HepG2 (cell line): ENCODE measurements at regions not wholly inside any gene's neighbourhood (a gene's known extent, or its start where the extent isn't known, plus 50 kb on each side); places are given as distances from the start of the nearest gene placed in this dataset.
A peak's percentile ranks its signal among the peaks of the same experiment; 100 is the strongest.

Experiments
- ATAC-seq: fragments of 200-7000 bp; cut with Tn5 transposase; 3 replicates; pipeline ENCODE4 v1.9.1; 2020; ENCODE audit warnings: mild to moderate bottlenecking, moderate library complexity
- BruUV-seq: library from RNA; stranded (reverse); fragments of 400-500 nt; replicated peaks from 2 replicates; lab custom pipeline; 2021; lab: Mats Ljungman, UMichigan
- CTCF ChIA-PET: fragments of 300-600 bp; formaldehyde crosslinking; extraction: SDS; loops from one replicate; lab custom pipeline; 2021; ENCODE audit warnings: low total read pairs, inconsistent platforms, low intra/inter-chr PET ratio; lab: Yijun Ruan, JAX
- POLR2A ChIA-PET: fragments of 350-600 bp; sonication (Branson Sonifier 250); formaldehyde crosslinking; loops from one replicate; lab custom pipeline; 2020; ENCODE audit warnings: antibody characterized with exemption, inconsistent platforms; lab: Yijun Ruan, JAX
- DNase-seq: peaks from one replicate; pipeline ENCODE4 v3.0.0-alpha.2; 2015; ENCODE audit warnings: low spot score
- FAIRE-seq: peaks from 3 replicates; lab custom pipeline; 2011; peaks lifted over from hg19 to GRCh38; lab: Jason Lieb, UNC
- H2AFZ ChIP-seq: one replicate; pipeline ENCODE4 v1.6.1; 2011; ENCODE audit warnings: low read length, inconsistent platforms
- H3K27ac ChIP-seq: fragments of 300-600 bp; 3 replicates; pipeline ENCODE4 v1.8.0; 2011; ENCODE audit warnings: mixed run types, mild to moderate bottlenecking, mixed read lengths, low read length, inconsistent platforms; ENCODE audit not compliant: insufficient read depth; ENCODE audit errors: extremely low read length
- H3K27me3 ChIP-seq, 2 experiments: fragments of 200-600 bp in 1 of 2; 2 replicates in 1 of 2; 3 replicates in 1 of 2; pipeline versions ENCODE4 v1.6.0 to v1.8.0; 2011; ENCODE audit warnings: low read length in 2 of 2, mild to moderate bottlenecking in 2 of 2, moderate library complexity in 2 of 2, inconsistent platforms in 1 of 2; ENCODE audit not compliant: insufficient read depth in 2 of 2, control insufficient read depth in 1 of 2
- H3K36me3 ChIP-seq, 2 experiments: fragments of 200-600 bp in 1 of 2; replicated peaks in 1 of 2; 2 replicates in 1 of 2; 3 replicates in 1 of 2; pipeline versions ENCODE4 v1.5.1 to v1.8.0; 2011; ENCODE audit warnings: low read length in 2 of 2, inconsistent platforms in 1 of 2; ENCODE audit not compliant: insufficient read depth in 2 of 2, control insufficient read depth in 1 of 2
- H3K4me1 ChIP-seq: 2 replicates; pipeline ENCODE4 v1.5.1; 2012; ENCODE audit warnings: low read length, inconsistent platforms; ENCODE audit not compliant: insufficient read depth
- H3K4me2 ChIP-seq: 2 replicates; pipeline ENCODE4 v1.6.0; 2011; ENCODE audit warnings: low read depth, low read length, inconsistent platforms
- H3K4me3 ChIP-seq, 3 experiments: fragments of 200-600 bp in 1 of 3; sonication (generic), shearing (Covaris generic) in 1 of 3; replicated peaks in 1 of 3; 2 replicates each; pipeline ENCODE4 v1.5.1; 2011 to 2016; ENCODE audit warnings: low read length in 3 of 3, inconsistent platforms in 2 of 3, low read depth in 2 of 3, mild to moderate bottlenecking in 2 of 3, control low read depth in 1 of 3, mixed read lengths in 1 of 3; ENCODE audit not compliant: insufficient read depth in 1 of 3
- H3K79me2 ChIP-seq: one replicate; pipeline ENCODE4 v1.6.1; 2011; ENCODE audit warnings: low read length, inconsistent platforms; ENCODE audit not compliant: insufficient read depth
- H3K9ac ChIP-seq: 2 replicates; pipeline ENCODE4 v1.6.0; 2011; ENCODE audit warnings: mild to moderate bottlenecking, low read depth, low read length, inconsistent platforms; ENCODE audit not compliant: insufficient read depth
- H3K9me3 ChIP-seq: 2 replicates; pipeline ENCODE4 v1.5.1; 2012; ENCODE audit warnings: mild to moderate bottlenecking, low read length
- H4K20me1 ChIP-seq: 2 replicates; pipeline ENCODE4 v1.6.0; 2011; ENCODE audit warnings: inconsistent platforms, mild to moderate bottlenecking, low read length, moderate library complexity; ENCODE audit not compliant: insufficient read depth
- ARNTL ChIP-seq: sonication (generic); formaldehyde crosslinking; IDR thresholded peaks from 2 replicates; pipeline ENCODE4 v1.4.0; 2020; ENCODE audit warnings: mild to moderate bottlenecking, missing genetic modification reagents
- CTCF ChIP-seq: sonication (generic); formaldehyde crosslinking; IDR thresholded peaks from 2 replicates; pipeline ENCODE4 v1.5.0; 2020; ENCODE audit warnings: mild to moderate bottlenecking, missing genetic modification reagents, moderate library complexity
- HNF4A ChIP-seq: sonication (generic); formaldehyde crosslinking; IDR thresholded peaks from 2 replicates; pipeline ENCODE4 v1.4.0; 2020; ENCODE audit warnings: missing genetic modification reagents
- HNF4G ChIP-seq, 2 experiments: sonication (generic) in 1 of 2; formaldehyde crosslinking in 1 of 2; IDR thresholded peaks; 2 replicates each; pipeline versions ENCODE4 v1.4.0 to v1.6.1; 2011 to 2020; ENCODE audit warnings: borderline replicate concordance in 2 of 2, low read depth in 2 of 2, mild to moderate bottlenecking in 2 of 2, low read length in 1 of 2, missing genetic modification reagents in 1 of 2, moderate library complexity in 1 of 2
- MED1 ChIP-seq: sonication (generic); formaldehyde crosslinking; IDR thresholded peaks from 2 replicates; pipeline ENCODE4 v1.4.0; 2020; ENCODE audit warnings: missing genetic modification reagents
- NCOR1 ChIP-seq: fragments of 200-600 bp; sonication (generic); IDR thresholded peaks from 2 replicates; pipeline ENCODE4 v1.7.0; 2017; ENCODE audit warnings: antibody characterized with exemption, low read length, borderline replicate concordance
- NR2F6 ChIP-seq, 2 experiments: IDR thresholded peaks; 2 replicates each; pipeline ENCODE4 v1.6.1; 2016; ENCODE audit warnings: antibody characterized with exemption in 1 of 2, mild to moderate bottlenecking in 1 of 2
- RARA ChIP-seq: IDR thresholded peaks from 2 replicates; pipeline ENCODE4 v1.6.1; 2016; ENCODE audit warnings: missing genetic modification reagents, missing compliant biosample characterization
- RBM22 ChIP-seq: fragments of 200-400 bp; formaldehyde crosslinking; optimal IDR thresholded peaks from 2 replicates; pipeline ENCODE3; 2017; ENCODE audit warnings: mild to moderate bottlenecking, low read length, moderate library complexity
- SOX13 ChIP-seq, 3 experiments: fragments of 450-650 bp in 1 of 3; sonication (generic) in 1 of 3; formaldehyde crosslinking in 1 of 3; IDR thresholded peaks in 2 of 3; conservative IDR thresholded peaks in 1 of 3; 2 replicates each; pipeline versions ENCODE4 v1.5.0 to v1.6.1; 2016 to 2020; ENCODE audit warnings: antibody characterized with exemption in 1 of 3, mild to moderate bottlenecking in 1 of 3, missing compliant biosample characterization in 1 of 3, missing genetic modification reagents in 1 of 3, moderate library complexity in 1 of 3
- TRIM24 ChIP-seq: sonication (generic); formaldehyde crosslinking; IDR thresholded peaks from 2 replicates; pipeline ENCODE4 v1.8.0; 2022; ENCODE audit warnings: mild to moderate bottlenecking, missing genetic modification reagents
- WIZ ChIP-seq: sonication (generic); formaldehyde crosslinking; IDR thresholded peaks from 2 replicates; pipeline ENCODE4 v1.5.1; 2020; ENCODE audit warnings: mild to moderate bottlenecking, missing genetic modification reagents
- ZBTB34 ChIP-seq: sonication (generic); formaldehyde crosslinking; IDR thresholded peaks from 2 replicates; pipeline ENCODE4 v1.8.0; 2022; ENCODE audit warnings: mild to moderate bottlenecking, missing genetic modification reagents
- ZMYM4 ChIP-seq: sonication (generic); formaldehyde crosslinking; IDR thresholded peaks from 2 replicates; pipeline ENCODE4 v1.8.1; 2023; ENCODE audit warnings: mild to moderate bottlenecking, missing genetic modification reagents
- ZNF160 ChIP-seq: sonication (generic); formaldehyde crosslinking; IDR thresholded peaks from 2 replicates; pipeline ENCODE4 v1.8.0; 2022; ENCODE audit warnings: mild to moderate bottlenecking, inconsistent platforms, missing genetic modification reagents
- ZNF619 ChIP-seq: sonication (generic); formaldehyde crosslinking; IDR thresholded peaks from 2 replicates; pipeline ENCODE4 v1.4.0; 2020; ENCODE audit warnings: mild to moderate bottlenecking, missing genetic modification reagents
- ZNF644 ChIP-seq: IDR thresholded peaks from 2 replicates; pipeline ENCODE4 v1.6.1; 2016; ENCODE audit warnings: low read depth
- WGBS: methylation state at CpG from one replicate; pipeline ENCODE4 v1.1.6; 2017; ENCODE audit warnings: low lambda C conversion rate; 5-methylcytosine and 5-hydroxymethylcytosine counted together
- in situ Hi-C: cut with HindIII; loops from 2 replicates; pipeline ENCODE4 v1.10.0; 2017; ENCODE audit warnings: low pct_unique_long_range_greater_than_20kb; ENCODE audit not compliant: extremely low pct_ligation_motif_present
- intact Hi-C: fragments of 100-400 bp; cut with micrococcal nuclease; formaldehyde crosslinking; loops from one replicate; pipeline ENCODE4 v1.10.0; 2022; ENCODE audit not compliant: unreplicated experiment
- TF ChIP-seq, protein P1 (sequence below): sonication (generic); formaldehyde crosslinking; conservative IDR thresholded peaks from 2 replicates; pipeline ENCODE4 v1.4.0; 2020; ENCODE audit warnings: mild to moderate bottlenecking, missing genetic modification reagents, moderate library complexity

DNA sequence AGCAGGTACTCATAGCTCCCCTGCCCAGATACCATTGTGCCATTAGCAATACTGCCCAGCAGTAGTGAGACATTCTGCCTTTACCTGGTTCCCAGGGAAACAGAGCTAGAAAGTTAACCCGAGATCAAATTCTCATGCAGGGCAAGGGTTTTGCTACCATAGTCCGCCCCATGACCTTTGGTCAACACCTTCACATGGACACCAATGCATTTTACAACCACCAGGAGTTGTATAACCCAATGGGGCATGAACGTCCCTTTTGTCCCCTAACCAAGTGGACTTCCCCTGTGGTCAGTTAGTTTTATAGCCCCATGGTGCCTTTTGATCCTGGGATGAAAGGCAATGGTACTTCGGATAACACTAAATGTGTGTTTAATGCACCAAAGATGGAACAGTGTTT is 151.7 kb upstream of the IQSEC1 start:
- ChIA-PET POLR2A (interaction anchor here (1.5 kb wide), 1 partner anchor 24 kb away, joined by 3 read pairs; no protein-coding TSS in a partner anchor), CTCF (no interaction called here)
- no peak overlapping the region for H3K9ac ChIP-seq
- in situ Hi-C loops (no loop called here), intact Hi-C loops (loop anchor here (1.0 kb wide), 1 partner anchor 58 kb away; no protein-coding TSS in a partner anchor)
- no peak overlapping the region for H2AFZ ChIP-seq
- no peaks in the 10 kb centered on the region for H3K27me3 ChIP-seq
- no TSS peak for BruUV-seq
- WGBS = 39% methylated on average over 4 of the region's 4 CpGs
- FAIRE-seq (peak; percentile 89), ATAC-seq (peak; percentile 31), DNase-seq (peak; percentile 46)
- H3K36me3 ChIP-seq = no peaks in the 10 kb centered on the region
- H3K4me2 ChIP-seq = no peak overlapping the region; the same call in 1 of the 2 replicates
- peak overlapping the region; percentile 58 for H3K27ac ChIP-seq
- no peaks in the 10 kb centered on the region; the same call in 1 of the 2 replicates for H4K20me1 ChIP-seq
- peaks cover 40% of the 10 kb centered on the region for H3K4me1 ChIP-seq
- H3K79me2 ChIP-seq = peaks cover 2% of the 10 kb centered on the region
- no peaks in the 10 kb centered on the region for H3K9me3 ChIP-seq
- no peak overlapping the region for H3K4me3 ChIP-seq
- peak; percentile 88 for TF ChIP-seq HNF4G (IDR thresholded peaks at IDR 0.05; ENCODE audit: borderline replicate concordance, low read depth, low read length)
- peak; percentile 51; the same call in 1 of the 2 replicates for TF ChIP-seq HNF4G (CRISPR knock-in tag; IDR thresholded peaks at IDR 0.05; ENCODE audit: borderline replicate concordance, low read depth)
- no peak for TF ChIP-seq SOX13 (IDR thresholded peaks at IDR 0.05)
- 0 out of 4 replicates have a peak, but pooled peaks of 1 of the 2 experiments have one; percentile 6 for TF ChIP-seq SOX13 (CRISPR knock-in tag; conservative IDR thresholded peaks at IDR 0.05 in 1 of 2, IDR thresholded peaks at IDR 0.05 in 1 of 2)
- peak; percentile 87 for TF ChIP-seq HNF4A (CRISPR knock-in tag)
- peak; percentile 94 for TF ChIP-seq ZNF644 (CRISPR knock-in tag)
- TF ChIP-seq WIZ (CRISPR knock-in tag) = no peak
- TF ChIP-seq ZBTB34 (CRISPR knock-in tag) = 0 out of 2 replicates have a peak, but pooled peaks have one; percentile 24
- peak; percentile 12; the same call in 1 of the 2 replicates for TF ChIP-seq CTCF (CRISPR knock-in tag)
- TF ChIP-seq TRIM24 (CRISPR knock-in tag) = peak; percentile 53; the same call in 1 of the 2 replicates
- TF ChIP-seq RBM22 = peak; percentile 35
- peak; percentile 68 for TF ChIP-seq NR2F6 (IDR thresholded peaks at IDR 0.05)
- peak; percentile 66 for TF ChIP-seq NR2F6 (CRISPR knock-in tag; IDR thresholded peaks at IDR 0.05)
- TF ChIP-seq RARA (CRISPR knock-in tag) = peak; percentile 59; the same call in 1 of the 2 replicates
- TF ChIP-seq ARNTL (CRISPR knock-in tag) = peak; percentile 56
- peak; percentile 62; the same call in 1 of the 2 replicates for TF ChIP-seq NCOR1
- peak; percentile 41; the same call in 1 of the 2 replicates for TF ChIP-seq MED1
- TF ChIP-seq ZNF619 (CRISPR knock-in tag) = no peak
- peak; percentile 45; the same call in 1 of the 2 replicates for TF ChIP-seq ZMYM4 (CRISPR knock-in tag)
- no peak for TF ChIP-seq ZNF160 (CRISPR knock-in tag)
- TF ChIP-seq, protein P1, sequence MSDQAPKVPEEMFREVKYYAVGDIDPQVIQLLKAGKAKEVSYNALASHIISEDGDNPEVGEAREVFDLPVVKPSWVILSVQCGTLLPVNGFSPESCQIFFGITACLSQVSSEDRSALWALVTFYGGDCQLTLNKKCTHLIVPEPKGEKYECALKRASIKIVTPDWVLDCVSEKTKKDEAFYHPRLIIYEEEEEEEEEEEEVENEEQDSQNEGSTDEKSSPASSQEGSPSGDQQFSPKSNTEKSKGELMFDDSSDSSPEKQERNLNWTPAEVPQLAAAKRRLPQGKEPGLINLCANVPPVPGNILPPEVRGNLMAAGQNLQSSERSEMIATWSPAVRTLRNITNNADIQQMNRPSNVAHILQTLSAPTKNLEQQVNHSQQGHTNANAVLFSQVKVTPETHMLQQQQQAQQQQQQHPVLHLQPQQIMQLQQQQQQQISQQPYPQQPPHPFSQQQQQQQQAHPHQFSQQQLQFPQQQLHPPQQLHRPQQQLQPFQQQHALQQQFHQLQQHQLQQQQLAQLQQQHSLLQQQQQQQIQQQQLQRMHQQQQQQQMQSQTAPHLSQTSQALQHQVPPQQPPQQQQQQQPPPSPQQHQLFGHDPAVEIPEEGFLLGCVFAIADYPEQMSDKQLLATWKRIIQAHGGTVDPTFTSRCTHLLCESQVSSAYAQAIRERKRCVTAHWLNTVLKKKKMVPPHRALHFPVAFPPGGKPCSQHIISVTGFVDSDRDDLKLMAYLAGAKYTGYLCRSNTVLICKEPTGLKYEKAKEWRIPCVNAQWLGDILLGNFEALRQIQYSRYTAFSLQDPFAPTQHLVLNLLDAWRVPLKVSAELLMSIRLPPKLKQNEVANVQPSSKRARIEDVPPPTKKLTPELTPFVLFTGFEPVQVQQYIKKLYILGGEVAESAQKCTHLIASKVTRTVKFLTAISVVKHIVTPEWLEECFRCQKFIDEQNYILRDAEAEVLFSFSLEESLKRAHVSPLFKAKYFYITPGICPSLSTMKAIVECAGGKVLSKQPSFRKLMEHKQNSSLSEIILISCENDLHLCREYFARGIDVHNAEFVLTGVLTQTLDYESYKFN = peak; percentile 42; the same call in 1 of the 2 replicates
